ENCODE measurements at regions not wholly inside any gene's neighbourhood (a gene's known extent, or its start where the extent isn't known, plus 50 kb on each side); places are given as distances from the start of the nearest gene placed in this dataset.

DNA sequence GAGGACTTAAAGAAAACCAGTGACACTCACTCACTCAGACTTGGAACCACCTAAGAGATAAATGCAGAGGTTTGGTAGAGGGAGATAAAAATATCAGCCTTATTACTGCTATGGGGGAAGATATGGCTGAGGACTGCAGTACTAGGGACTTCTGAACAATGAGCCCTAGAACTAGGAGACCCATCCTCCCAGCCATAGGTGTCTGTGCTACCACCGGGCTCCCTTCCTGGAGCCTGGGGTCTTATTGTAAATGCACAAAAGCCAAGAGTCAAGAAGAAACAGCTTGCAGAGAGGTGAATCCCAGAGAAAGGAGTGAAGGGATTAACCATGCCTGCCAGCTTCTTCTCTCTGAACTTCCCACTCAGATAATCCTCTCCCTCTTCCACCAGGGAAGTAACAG lies 108.3 kb upstream of the AKR1E2 start:
- no peaks in the 10 kb centered on the region for H3K36me3 ChIP-seq (ENCODE audit: control insufficient read depth in 2 of 2, insufficient read depth in 1 of 2, low read length in 2 of 2)
- H3K4me3 ChIP-seq (ENCODE audit: low read depth, low read length): no peak overlapping the region
- H3K27ac ChIP-seq (ENCODE audit: extremely low read depth, low read depth, low read length): no peak overlapping the region
- H3K4me1 ChIP-seq (ENCODE audit: control insufficient read depth, insufficient read depth, low read length): no peaks in the 10 kb centered on the region
- no peak for TF ChIP-seq ZNF335 (tag by site-specific recombination; conservative IDR thresholded peaks at IDR 0.05)
- no peaks in the 10 kb centered on the region for H3K9me3 ChIP-seq (ENCODE audit: control insufficient read depth, insufficient read depth, low read depth, low read length)
- ChIA-PET POLR2A (no interaction called here), CTCF (no interaction called here)

- H3K4me3 ChIP-seq (ENCODE audit: low read depth, low read length): no peak overlapping the region
- H3K4me1 ChIP-seq (ENCODE audit: control insufficient read depth, insufficient read depth, low read length): no peaks in the 10 kb centered on the region
- no peak overlapping the region for H3K27ac ChIP-seq (ENCODE audit: extremely low read depth, low read depth, low read length)
- H3K9me3 ChIP-seq (ENCODE audit: control insufficient read depth, insufficient read depth, low read depth, low read length): no peaks in the 10 kb centered on the region
- TF ChIP-seq KLF10 (tag by site-specific recombination; IDR thresholded peaks at IDR 0.05) (no peak), OVOL3 (tag by site-specific recombination; IDR thresholded peaks at IDR 0.05) (no peak), MYNN (tag by site-specific recombination; IDR thresholded peaks at IDR 0.05; ENCODE audit: borderline replicate concordance) (no peak), ZNF621 (tag by site-specific recombination; IDR thresholded peaks at IDR 0.05) (no peak), ZBTB17 (tag by site-specific recombination; IDR thresholded peaks at IDR 0.05) (no peak), ZNF18 (tag by site-specific recombination; IDR thresholded peaks at IDR 0.05) (no peak), ZNF132 (tag by site-specific recombination; IDR thresholded peaks at IDR 0.05; ENCODE audit: borderline replicate concordance) (no peak), ZNF335 (tag by site-specific recombination; conservative IDR thresholded peaks at IDR 0.05) (no peak), ZNF175 (tag by site-specific recombination; IDR thresholded peaks at IDR 0.05) (no peak), HOXC10 (CRISPR knock-in tag; IDR thresholded peaks at IDR 0.05) (no peak), ZNF2 (tag by site-specific recombination; IDR thresholded peaks at IDR 0.05) (no peak), ZNF571 (tag by site-specific recombination; IDR thresholded peaks at IDR 0.05) (no peak)
- TF ChIP-seq, protein P1, sequence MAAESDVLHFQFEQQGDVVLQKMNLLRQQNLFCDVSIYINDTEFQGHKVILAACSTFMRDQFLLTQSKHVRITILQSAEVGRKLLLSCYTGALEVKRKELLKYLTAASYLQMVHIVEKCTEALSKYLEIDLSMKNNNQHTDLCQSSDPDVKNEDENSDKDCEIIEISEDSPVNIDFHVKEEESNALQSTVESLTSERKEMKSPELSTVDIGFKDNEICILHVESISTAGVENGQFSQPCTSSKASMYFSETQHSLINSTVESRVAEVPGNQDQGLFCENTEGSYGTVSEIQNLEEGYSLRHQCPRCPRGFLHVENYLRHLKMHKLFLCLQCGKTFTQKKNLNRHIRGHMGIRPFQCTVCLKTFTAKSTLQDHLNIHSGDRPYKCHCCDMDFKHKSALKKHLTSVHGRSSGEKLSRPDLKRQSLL (tag by site-specific recombination; IDR thresholded peaks at IDR 0.05): no peak
- TF ChIP-seq, protein P2, sequence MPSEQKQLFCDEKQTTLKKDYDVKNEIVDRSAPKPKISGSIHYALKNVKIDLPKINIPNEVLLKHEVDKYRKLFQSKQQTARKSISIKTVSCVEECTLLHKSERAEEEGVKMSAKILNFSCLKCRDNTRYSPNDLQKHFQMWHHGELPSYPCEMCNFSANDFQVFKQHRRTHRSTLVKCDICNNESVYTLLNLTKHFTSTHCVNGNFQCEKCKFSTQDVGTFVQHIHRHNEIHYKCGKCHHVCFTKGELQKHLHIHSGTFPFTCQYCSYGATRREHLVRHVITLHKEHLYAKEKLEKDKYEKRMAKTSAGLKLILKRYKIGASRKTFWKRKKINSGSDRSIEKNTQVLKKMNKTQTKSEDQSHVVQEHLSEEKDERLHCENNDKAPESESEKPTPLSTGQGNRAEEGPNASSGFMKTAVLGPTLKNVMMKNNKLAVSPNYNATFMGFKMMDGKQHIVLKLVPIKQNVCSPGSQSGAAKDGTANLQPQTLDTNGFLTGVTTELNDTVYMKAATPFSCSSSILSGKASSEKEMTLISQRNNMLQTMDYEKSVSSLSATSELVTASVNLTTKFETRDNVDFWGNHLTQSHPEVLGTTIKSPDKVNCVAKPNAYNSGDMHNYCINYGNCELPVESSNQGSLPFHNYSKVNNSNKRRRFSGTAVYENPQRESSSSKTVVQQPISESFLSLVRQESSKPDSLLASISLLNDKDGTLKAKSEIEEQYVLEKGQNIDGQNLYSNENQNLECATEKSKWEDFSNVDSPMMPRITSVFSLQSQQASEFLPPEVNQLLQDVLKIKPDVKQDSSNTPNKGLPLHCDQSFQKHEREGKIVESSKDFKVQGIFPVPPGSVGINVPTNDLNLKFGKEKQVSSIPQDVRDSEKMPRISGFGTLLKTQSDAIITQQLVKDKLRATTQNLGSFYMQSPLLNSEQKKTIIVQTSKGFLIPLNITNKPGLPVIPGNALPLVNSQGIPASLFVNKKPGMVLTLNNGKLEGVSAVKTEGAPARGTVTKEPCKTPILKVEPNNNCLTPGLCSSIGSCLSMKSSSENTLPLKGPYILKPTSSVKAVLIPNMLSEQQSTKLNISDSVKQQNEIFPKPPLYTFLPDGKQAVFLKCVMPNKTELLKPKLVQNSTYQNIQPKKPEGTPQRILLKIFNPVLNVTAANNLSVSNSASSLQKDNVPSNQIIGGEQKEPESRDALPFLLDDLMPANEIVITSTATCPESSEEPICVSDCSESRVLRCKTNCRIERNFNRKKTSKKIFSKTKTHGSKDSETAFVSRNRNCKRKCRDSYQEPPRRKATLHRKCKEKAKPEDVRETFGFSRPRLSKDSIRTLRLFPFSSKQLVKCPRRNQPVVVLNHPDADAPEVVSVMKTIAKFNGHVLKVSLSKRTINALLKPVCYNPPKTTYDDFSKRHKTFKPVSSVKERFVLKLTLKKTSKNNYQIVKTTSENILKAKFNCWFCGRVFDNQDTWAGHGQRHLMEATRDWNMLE (tag by site-specific recombination; conservative IDR thresholded peaks at IDR 0.05; ENCODE audit: low read depth): no peak
- TF ChIP-seq, protein P3, sequence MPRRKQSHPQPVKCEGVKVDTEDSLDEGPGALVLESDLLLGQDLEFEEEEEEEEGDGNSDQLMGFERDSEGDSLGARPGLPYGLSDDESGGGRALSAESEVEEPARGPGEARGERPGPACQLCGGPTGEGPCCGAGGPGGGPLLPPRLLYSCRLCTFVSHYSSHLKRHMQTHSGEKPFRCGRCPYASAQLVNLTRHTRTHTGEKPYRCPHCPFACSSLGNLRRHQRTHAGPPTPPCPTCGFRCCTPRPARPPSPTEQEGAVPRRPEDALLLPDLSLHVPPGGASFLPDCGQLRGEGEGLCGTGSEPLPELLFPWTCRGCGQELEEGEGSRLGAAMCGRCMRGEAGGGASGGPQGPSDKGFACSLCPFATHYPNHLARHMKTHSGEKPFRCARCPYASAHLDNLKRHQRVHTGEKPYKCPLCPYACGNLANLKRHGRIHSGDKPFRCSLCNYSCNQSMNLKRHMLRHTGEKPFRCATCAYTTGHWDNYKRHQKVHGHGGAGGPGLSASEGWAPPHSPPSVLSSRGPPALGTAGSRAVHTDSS (tag by site-specific recombination; IDR thresholded peaks at IDR 0.05): no peak
- ChIA-PET CTCF (interaction anchor here (0.7 kb wide), 2 partner anchors 15 to 1161 kb away, joined by 3 read pairs; no protein-coding TSS in a partner anchor), POLR2A (no interaction called here)
- H3K36me3 ChIP-seq (ENCODE audit: control insufficient read depth in 2 of 2, insufficient read depth in 1 of 2, low read length in 2 of 2): no peaks in the 10 kb centered on the region
Measured at GRCh38 chr10:4710858-4711257, 115.1 kb upstream of the AKR1E2 start.
